ENCODE measurements at regions not wholly inside any gene's neighbourhood (a gene's known extent, or its start where the extent isn't known, plus 50 kb on each side); places are given as distances from the start of the nearest gene placed in this dataset.
"Not testable (repeated sequence)": the region's sequence is repeated elsewhere in the genome, so short reads cannot be mapped to it uniquely, and the experiment has no call there.

- no peak for DNase-seq
These were observed 301.0 kb upstream of the KCNN2 start for GRCh38 chr5:114060866-114061265.

DNA sequence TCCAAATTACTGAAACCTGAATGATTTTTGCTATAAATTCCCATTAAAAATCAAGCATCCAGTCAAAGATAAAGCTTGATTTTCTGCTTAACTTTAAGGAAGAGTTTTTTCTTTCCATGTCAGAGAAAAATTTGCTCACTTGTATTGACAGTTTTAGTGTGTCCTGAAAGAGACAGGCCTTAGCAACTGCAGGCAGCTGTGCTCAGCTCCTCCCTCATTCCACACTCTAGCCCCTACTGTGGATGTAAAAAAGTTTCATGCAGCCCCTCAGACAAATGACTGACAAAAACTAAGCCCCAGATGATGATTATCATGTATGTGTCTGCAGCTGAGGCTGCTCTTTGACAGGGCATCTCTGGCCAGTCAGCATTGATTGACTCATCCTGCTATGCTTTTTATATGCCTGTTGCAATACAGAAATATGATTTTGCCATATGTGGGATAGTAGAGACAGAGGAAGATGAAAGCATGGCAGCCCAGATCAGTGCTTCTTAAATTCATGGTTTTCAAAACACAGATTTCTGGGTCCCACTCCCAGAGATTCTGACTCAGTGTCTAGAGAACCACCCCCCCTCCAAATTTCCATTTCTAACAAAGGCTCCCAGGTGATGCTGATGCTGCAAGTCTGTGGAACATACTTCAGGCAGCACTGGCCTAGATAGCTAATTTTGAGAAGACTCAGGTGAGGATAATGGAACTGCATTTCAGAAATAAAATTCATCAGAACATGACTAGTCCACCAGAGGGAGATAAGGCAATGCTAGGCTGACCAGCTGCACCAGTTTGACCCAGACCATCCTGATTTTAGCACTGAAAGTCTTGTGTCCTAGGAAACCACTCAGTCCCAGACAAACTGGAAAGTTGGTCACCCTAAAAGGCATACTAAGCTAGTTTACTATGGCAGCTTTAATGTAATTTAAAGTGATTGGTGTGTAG, 298.7 kb upstream of the KCNN2 start:
- no peak for DNase-seq

DNA sequence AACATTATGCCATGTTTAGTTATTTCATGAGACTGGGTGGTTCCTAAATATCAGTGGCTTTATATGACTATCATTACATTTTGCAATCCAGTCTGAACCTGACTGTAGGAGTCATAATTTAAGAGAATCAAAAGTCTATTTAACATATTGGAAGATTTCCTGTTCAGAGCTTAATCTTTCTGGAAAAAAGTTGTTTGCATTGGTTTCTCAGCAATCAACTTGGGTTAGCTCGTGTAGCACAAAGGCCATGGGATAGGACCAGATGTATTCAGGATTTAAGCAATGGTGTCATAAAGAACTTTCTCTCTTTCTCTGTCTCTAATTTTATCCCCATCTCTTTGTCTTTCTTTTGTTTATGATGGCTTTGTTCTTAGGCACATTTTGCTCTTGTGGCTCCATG, 296.0 kb upstream of the KCNN2 start:
- DNase-seq, result no peak

- no peak for DNase-seq
These were observed 291.7 kb upstream of the KCNN2 start for GRCh38 chr5:114070093-114070722.

GRCh38 chr5:114089259-114089658, 272.6 kb upstream of the KCNN2 start:
- DNase-seq, result no peak

DNA sequence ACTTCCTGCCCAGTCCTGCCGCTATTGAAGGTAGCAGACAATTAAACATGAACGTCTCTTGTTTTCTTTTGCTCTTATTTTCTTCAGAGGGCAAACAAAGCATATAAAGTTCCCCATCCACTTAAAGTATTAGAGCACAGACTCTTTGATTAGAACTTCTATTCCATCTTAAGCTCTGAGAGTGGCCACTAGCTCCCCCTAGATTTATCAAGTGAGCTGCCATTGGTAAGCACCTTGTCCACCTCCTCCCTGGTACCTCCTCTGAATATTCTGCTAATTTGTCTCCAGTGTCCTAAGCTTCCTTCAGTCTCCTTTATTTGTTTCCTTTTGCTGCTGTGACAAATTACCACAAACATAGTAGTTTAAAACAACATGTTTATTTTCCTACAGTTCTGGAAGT, 264.3 kb upstream of the KCNN2 start:
- no peak for DNase-seq

DNA sequence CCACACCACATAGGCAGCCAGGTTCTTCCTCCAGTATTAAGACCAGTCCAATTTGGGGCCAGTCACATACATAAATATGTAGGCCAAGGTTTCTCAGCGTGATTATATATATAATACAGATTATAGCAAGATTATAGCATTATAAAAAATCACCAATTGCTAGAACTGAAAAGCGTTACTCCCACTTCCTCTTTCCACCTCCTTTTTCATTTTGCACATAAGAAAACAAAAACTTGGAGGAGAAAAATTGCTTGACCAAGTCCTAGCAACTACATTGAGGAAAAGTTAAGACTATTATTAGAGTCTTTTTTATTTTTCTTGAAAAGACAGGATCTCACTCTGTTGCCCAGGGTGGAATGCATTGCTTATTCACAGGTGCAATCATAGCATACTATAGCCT, 262.7 kb upstream of the KCNN2 start:
- DNase-seq, result no peak

DNA sequence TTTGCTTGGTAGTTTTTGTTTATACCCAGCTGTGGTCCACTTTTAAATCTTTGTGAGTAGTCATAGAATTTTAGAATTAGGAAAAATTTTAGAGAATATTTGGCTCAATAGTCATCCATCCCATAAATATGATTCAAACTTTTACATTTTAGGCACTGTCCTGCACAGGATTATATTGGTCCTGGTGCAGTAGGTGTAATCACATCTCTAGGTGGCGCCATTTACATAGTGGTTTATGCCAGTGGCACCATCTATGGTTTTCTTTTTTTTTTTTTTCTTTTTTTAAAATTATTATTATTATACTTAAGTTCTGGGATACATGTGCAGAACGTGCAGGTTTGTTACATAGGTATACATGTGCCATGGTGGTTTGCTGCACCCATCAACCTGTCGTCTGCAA, 260.7 kb upstream of the KCNN2 start:
- DNase-seq, result no peak

DNA sequence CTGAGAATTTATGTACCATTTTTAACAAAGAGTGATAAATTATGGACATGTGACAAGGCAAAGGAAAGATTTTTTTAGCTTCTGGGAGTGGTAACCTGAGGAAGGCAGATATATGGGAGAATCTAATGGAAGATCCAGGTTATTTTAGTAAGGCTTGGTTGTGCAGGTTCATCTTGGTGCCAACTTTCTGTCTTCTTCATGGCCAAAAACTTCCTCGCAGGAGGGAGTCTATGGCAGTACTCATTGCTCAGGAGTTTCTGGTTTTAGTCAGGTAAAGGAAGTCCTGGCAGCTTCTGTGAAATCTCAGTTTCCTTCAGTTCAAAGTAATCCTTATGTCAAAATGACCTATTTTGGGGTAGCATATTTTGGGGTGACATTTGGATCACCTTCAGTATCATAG, 248.3 kb upstream of the KCNN2 start:
- no peak for DNase-seq

- DNase-seq, result no peak
These were observed 244.9 kb upstream of the KCNN2 start for GRCh38 chr5:114116981-114117380.

- DNase-seq, result no peak
These were observed 243.4 kb upstream of the KCNN2 start for GRCh38 chr5:114118511-114118910.

- no peak for DNase-seq
These were observed 241.7 kb upstream of the KCNN2 start for GRCh38 chr5:114120166-114120565.

GRCh38 chr5:114122852-114123251, 239.0 kb upstream of the KCNN2 start:
- no peak for DNase-seq

DNA sequence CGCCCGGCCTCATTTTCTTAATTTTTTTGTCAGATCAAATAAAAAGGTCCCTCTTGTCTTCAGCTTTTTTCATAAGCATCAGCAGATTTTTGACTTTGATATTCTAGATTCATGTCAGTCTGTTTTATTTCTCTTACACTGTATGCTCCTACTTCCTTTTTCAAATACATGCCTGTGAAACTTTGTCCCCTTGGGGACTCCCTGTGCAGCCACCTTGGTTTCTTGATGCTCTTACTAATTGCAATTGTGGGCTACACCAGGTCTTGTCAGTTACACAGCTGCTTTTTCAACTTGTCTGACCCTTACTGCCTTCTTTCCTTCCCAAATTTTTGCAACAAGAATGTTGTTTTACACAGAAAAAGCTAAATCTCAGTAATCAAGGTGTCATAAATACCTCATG, 238.2 kb upstream of the KCNN2 start:
- no peak for DNase-seq

- DNase-seq, result no peak
These were observed 215.5 kb upstream of the KCNN2 start for GRCh38 chr5:114146398-114146797.

- no peak for DNase-seq
These were observed 213.6 kb upstream of the KCNN2 start for GRCh38 chr5:114148253-114148652.

- DNase-seq, result not testable (repeated sequence)
These were observed 213.1 kb upstream of the KCNN2 start for GRCh38 chr5:114148728-114149127.

GRCh38 chr5:114152656-114153360, 209.1 kb upstream of the KCNN2 start:
- no peak for DNase-seq

DNA sequence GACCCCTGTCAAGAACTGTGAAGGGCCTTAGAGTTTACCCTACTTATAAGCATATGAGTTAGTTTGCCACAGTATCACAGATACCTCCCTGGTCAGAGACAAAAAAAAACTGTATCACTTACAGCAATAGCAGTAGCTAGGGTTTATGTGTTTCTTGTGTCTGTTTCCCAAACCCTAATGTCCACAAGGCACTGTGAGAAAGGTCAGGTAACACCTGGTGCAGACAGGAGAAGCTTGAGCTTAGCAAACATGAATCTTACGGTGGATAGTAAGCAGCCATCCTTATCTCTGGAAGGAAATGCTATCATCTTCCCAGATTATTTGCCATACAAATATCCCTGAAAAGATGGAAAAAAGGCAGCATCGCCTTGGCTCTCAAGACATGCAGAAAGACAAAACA, 208.5 kb upstream of the KCNN2 start:
- no peak for DNase-seq

GRCh38 chr5:114153833-114154232, 208.0 kb upstream of the KCNN2 start:
- DNase-seq, result no peak

GRCh38 chr5:114166081-114166480, 195.8 kb upstream of the KCNN2 start:
- DNase-seq, result no peak

GRCh38 chr5:114174131-114174530, 187.7 kb upstream of the KCNN2 start:
- no peak for DNase-seq

GRCh38 chr5:114174837-114175236, 187.0 kb upstream of the KCNN2 start:
- no peak for DNase-seq

DNA sequence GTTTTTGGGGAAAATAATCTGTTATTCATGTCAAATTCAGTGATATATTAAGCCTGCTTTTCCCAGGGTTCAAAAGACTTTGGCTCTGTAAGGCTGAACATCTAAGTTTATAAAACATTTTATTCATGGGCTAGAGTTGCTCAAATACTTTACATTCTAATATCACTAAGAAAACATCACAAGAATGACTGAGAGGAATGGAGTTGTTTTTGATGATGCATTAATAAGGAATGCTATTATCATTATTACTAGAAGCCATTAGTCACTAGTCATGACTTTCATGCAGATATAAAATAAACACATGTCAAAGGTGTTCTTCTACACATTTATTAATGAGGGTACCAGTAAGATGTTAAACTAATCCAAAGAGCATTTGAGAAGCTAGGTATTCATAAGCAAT, 185.5 kb upstream of the KCNN2 start:
- DNase-seq, result no peak

Data from NCI-H526 treated with DMSO at 0.1 percent for 48 hours (cell line).